ENCODE measurements at regions not wholly inside any gene's neighbourhood (a gene's known extent, or its start where the extent isn't known, plus 50 kb on each side); places are given as distances from the start of the nearest gene placed in this dataset.

GRCh38 chrX:15983034-15983433, 128.4 kb upstream of the AP1S2 start:
- no peak for DNase-seq

GRCh38 chrX:15977644-15978043, 123.0 kb upstream of the AP1S2 start:
- no peak for DNase-seq

GRCh38 chrX:15976396-15976795, 121.8 kb upstream of the AP1S2 start:
- no peak for DNase-seq

GRCh38 chrX:15973946-15974345, 119.3 kb upstream of the AP1S2 start:
- DNase-seq, result no peak

GRCh38 chrX:15973299-15973698, 118.7 kb upstream of the AP1S2 start:
- no peak for DNase-seq

GRCh38 chrX:15971696-15972095, 117.1 kb upstream of the AP1S2 start:
- no peak for DNase-seq

GRCh38 chrX:15963858-15964257, 109.2 kb upstream of the AP1S2 start:
- DNase-seq, result no peak

GRCh38 chrX:15960237-15960636, 105.6 kb upstream of the AP1S2 start:
- no peak for DNase-seq

- DNase-seq, result no peak
Observed at GRCh38 chrX:15956681-15957080, 102.1 kb upstream of the AP1S2 start.

GRCh38 chrX:15953801-15954200, 99.2 kb upstream of the AP1S2 start:
- DNase-seq, result no peak

GRCh38 chrX:15952212-15952611, 97.6 kb upstream of the AP1S2 start:
- no peak for DNase-seq

- DNase-seq, result no peak
Observed at GRCh38 chrX:15948318-15948660, 93.7 kb upstream of the AP1S2 start.

GRCh38 chrX:15947648-15948317, 93.2 kb upstream of the AP1S2 start:
- no peak for DNase-seq

- DNase-seq, result no peak
Observed at GRCh38 chrX:15946783-15947580, 92.4 kb upstream of the AP1S2 start.

- no peak for DNase-seq
Observed at GRCh38 chrX:15943391-15943790, 88.8 kb upstream of the AP1S2 start.

- no peak for DNase-seq
Observed at GRCh38 chrX:15942307-15942706, 87.7 kb upstream of the AP1S2 start.

GRCh38 chrX:15939737-15940136, 85.1 kb upstream of the AP1S2 start:
- no peak for DNase-seq

- DNase-seq, result no peak
Observed at GRCh38 chrX:15938072-15938471, 83.5 kb upstream of the AP1S2 start.

- no peak for DNase-seq
Observed at GRCh38 chrX:15931362-15931761, 76.7 kb upstream of the AP1S2 start.

GRCh38 chrX:15930585-15930984, 76.0 kb upstream of the AP1S2 start:
- DNase-seq, result peak; percentile 30

- DNase-seq, result no peak
Observed at GRCh38 chrX:15929194-15929593, 74.6 kb upstream of the AP1S2 start.

- DNase-seq, result no peak
Observed at GRCh38 chrX:15926622-15927021, 72.0 kb upstream of the AP1S2 start.

- no peak for DNase-seq
Observed at GRCh38 chrX:15918003-15918402, 63.4 kb upstream of the AP1S2 start.

- no peak for DNase-seq
Observed at GRCh38 chrX:15916704-15917084, 62.1 kb upstream of the AP1S2 start.

Measured in skin of body (tissue), 1 donor.